Left ventricle myocardium inferior (tissue), 1 donor: ENCODE measurements at regions not wholly inside any gene's neighbourhood (a gene's known extent, or its start where the extent isn't known, plus 50 kb on each side); places are given as distances from the start of the nearest gene placed in this dataset.
A peak's percentile ranks its signal among the peaks of the same experiment; 100 is the strongest.

Source experiments
- DNase-seq: peaks from one replicate; pipeline ENCODE4 v3.0.0-alpha.2; 2020
- H3K27ac ChIP-seq: fragments of 200-600 bp; replicated peaks from 2 replicates; pipeline ENCODE4 v1.8.0; 2021
- H3K27me3 ChIP-seq: fragments of 200-600 bp; 2 replicates; pipeline ENCODE4 v1.8.0; 2021; ENCODE audit warnings: low read depth
- H3K36me3 ChIP-seq: fragments of 200-600 bp; 2 replicates; pipeline ENCODE4 v1.8.0; 2021
- H3K4me1 ChIP-seq: fragments of 200-600 bp; 2 replicates; pipeline ENCODE4 v1.8.0; 2021
- H3K4me3 ChIP-seq: fragments of 200-600 bp; 2 replicates; pipeline ENCODE4 v1.8.0; 2021; ENCODE audit warnings: mild to moderate bottlenecking, moderate library complexity
- H3K9me3 ChIP-seq: fragments of 200-600 bp; replicated peaks from 2 replicates; pipeline ENCODE4 v1.8.0; 2021
- intact Hi-C: fragments of 100-400 bp; cut with micrococcal nuclease; formaldehyde crosslinking; loops from one replicate; pipeline ENCODE4 v1.11.0; 2022
- TF ChIP-seq, protein P1 (sequence below): fragments of 200-600 bp; IDR thresholded peaks from 2 replicates; pipeline ENCODE4 v1.8.0; 2021; ENCODE audit warnings: antibody characterized with exemption, mild to moderate bottlenecking, borderline replicate concordance
- donor health status: DM: no; HTN: yes; CAD: no; lungs with severe emphysema.

DNA sequence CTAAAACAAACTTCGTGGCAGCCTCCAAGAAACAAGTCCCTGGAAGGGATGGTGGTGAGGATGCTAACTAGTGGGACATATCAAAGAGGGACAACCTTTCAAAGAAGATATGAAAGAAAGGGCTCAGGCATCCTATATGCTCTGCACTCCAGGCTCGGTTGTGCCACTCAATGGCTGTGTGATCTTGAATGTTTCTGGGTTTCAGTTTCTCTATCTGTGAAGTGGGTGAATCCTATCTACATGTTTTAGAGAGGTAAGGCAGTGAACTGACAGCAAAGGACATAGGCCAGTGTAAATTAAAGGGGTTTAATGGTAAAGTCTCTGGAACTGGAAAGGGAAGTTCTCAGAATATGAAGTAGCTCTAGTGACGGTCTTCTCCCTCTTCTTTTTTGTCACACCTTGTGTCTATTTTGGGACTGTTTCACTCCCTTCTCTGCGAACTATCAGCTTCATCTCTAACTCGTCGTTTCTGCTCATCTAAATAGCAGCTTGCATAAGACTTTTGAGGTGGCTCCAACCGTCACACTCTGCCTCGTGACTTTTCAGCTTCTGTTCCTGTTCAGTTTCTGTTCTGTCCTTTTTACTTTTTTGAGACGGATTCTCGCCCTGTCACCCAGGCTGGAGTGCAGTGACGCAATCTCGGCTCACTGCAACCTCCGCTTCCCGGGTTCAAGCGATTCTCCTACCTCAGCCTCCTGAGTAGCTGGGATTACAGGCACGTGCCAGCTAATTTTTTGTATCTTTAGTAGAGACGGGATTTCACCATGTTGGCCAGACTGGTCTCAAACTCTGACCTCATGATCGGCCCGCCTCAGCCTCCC, 273.6 kb downstream of the SUDS3 start:
- no peak for DNase-seq
- H3K36me3 ChIP-seq: no peaks in the 10 kb centered on the region
- TF ChIP-seq, protein P1, sequence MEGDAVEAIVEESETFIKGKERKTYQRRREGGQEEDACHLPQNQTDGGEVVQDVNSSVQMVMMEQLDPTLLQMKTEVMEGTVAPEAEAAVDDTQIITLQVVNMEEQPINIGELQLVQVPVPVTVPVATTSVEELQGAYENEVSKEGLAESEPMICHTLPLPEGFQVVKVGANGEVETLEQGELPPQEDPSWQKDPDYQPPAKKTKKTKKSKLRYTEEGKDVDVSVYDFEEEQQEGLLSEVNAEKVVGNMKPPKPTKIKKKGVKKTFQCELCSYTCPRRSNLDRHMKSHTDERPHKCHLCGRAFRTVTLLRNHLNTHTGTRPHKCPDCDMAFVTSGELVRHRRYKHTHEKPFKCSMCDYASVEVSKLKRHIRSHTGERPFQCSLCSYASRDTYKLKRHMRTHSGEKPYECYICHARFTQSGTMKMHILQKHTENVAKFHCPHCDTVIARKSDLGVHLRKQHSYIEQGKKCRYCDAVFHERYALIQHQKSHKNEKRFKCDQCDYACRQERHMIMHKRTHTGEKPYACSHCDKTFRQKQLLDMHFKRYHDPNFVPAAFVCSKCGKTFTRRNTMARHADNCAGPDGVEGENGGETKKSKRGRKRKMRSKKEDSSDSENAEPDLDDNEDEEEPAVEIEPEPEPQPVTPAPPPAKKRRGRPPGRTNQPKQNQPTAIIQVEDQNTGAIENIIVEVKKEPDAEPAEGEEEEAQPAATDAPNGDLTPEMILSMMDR: no peak
- no peaks in the 10 kb centered on the region for H3K4me1 ChIP-seq
- intact Hi-C loops: no loop called here
- H3K27me3 ChIP-seq: peaks cover 33% of the 10 kb centered on the region
- H3K27ac ChIP-seq: no peak overlapping the region
- peaks cover 7% of the 10 kb centered on the region for H3K9me3 ChIP-seq
- H3K4me3 ChIP-seq: no peak overlapping the region

DNA sequence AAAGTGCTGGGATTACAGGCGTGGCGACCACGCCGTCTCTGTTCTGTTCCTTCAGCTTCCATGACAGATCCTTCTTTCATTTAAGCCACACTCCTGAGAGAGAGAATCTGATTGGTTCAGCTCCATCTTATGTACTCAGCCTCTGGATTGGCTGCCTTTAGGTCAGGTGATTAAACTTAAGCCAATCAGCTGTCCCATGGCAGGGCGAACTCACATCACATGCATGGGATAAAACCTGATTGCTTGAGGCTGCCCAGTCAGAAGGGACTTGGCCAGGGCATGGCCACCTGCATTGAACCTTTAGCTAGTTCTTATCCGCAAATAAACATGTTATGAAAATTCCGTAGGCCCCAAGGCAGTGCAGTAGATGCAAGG, 274.2 kb downstream of the SUDS3 start:
- Histone ChIP-seq H3K27me3 (peaks cover 35% of the 10 kb centered on the region), H3K36me3 (no peaks in the 10 kb centered on the region), H3K27ac (no peak overlapping the region), H3K9me3 (peaks cover 5% of the 10 kb centered on the region), H3K4me1 (no peaks in the 10 kb centered on the region), H3K4me3 (no peak overlapping the region)
- intact Hi-C loops: no loop called here
- TF ChIP-seq, protein P1: no peak
- no peak for DNase-seq

DNA sequence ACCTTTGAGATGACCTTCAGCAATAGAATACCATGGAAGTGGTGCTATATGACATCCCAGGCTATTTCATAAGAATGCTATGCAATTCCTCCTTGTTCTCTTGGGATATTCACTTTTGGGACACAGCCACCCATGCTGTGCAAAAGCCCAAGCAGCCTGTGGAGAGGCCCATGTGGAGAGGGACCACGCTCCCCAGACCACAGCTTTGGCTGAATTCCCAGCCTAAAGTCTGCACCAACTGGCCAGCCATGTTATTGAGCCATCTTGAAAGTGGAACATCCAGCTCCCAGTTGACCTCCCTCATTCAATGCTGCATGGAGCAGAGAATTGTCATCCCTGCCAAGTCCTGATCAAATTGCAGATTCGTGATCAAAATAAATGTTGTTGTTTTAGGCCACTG, 275.1 kb downstream of the SUDS3 start:
- intact Hi-C loops: no loop called here
- TF ChIP-seq, protein P1: no peak
- Histone ChIP-seq H3K4me3 (no peak overlapping the region), H3K27me3 (peaks cover 35% of the 10 kb centered on the region), H3K4me1 (no peaks in the 10 kb centered on the region), H3K27ac (no peak overlapping the region), H3K36me3 (no peaks in the 10 kb centered on the region), H3K9me3 (no peaks in the 10 kb centered on the region)
- DNase-seq: no peak

DNA sequence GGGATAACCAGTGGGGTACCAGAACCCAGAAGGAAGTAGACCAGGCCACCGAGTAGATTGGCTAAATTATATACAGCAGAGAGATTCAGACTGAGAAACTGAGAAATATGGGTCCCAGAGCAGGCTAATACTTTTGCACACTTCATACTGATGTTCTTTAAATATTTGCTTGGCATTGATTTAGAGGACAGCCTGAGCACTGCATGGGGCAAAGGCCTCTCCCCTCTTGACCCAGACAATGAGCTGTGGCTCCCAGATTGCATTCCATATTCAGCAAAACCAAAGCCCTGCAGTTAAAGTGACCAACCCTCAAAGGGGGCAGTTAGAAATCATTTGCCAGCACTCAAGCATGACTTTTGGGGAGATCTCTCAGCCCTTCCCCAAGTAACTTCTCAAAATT, 279.2 kb downstream of the SUDS3 start:
- H3K27ac ChIP-seq: no peak overlapping the region
- no peak overlapping the region for H3K4me3 ChIP-seq
- no peaks in the 10 kb centered on the region for H3K4me1 ChIP-seq
- TF ChIP-seq, protein P1: no peak
- no peaks in the 10 kb centered on the region for H3K36me3 ChIP-seq
- intact Hi-C loops: no loop called here
- no peak for DNase-seq
- H3K9me3 ChIP-seq: no peaks in the 10 kb centered on the region
- peaks cover 22% of the 10 kb centered on the region for H3K27me3 ChIP-seq

DNA sequence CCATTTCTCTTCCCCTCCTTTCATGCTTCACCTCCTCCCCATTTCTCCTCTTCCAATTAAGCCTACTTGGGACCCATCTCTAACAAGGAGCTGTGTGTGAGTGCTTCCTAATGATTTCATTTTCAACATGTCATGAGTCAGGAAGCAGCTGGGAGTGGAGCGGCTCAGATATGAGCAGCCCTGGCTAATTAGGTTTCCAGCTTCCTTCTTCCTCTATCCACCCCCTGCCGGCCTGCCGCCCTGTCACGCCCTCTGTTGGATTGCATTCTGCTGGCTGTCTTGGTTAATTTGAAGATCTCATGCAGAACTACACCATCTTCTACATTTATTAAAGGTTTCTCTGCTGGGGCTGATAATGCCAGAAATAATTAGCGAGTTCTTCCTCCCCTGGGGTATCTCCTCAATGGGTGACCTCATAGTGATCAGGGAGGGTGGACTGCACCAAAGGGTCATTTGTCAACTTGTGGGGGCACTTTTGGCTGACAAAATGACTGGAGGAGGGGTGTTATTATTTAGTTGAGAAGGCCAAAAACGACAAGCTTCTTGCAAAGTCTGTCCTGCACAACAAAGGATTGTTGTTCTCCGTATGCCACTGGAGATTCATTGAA, 300.9 kb upstream of the SRRM4 start:
- peaks cover 6% of the 10 kb centered on the region for H3K9me3 ChIP-seq
- peaks cover 41% of the 10 kb centered on the region for H3K27me3 ChIP-seq
- no peaks in the 10 kb centered on the region for H3K36me3 ChIP-seq
- H3K4me1 ChIP-seq: no peaks in the 10 kb centered on the region
- DNase-seq: peak; percentile 37
- H3K4me3 ChIP-seq: no peak overlapping the region
- no peak overlapping the region for H3K27ac ChIP-seq
- intact Hi-C loops: no loop called here
- TF ChIP-seq, protein P1: peak; percentile 13
